ENCODE measurements at regions not wholly inside any gene's neighbourhood (a gene's known extent, or its start where the extent isn't known, plus 50 kb on each side); places are given as distances from the start of the nearest gene placed in this dataset.
"Not testable (repeated sequence)": the region's sequence is repeated elsewhere in the genome, so short reads cannot be mapped to it uniquely, and the experiment has no call there.

DNA sequence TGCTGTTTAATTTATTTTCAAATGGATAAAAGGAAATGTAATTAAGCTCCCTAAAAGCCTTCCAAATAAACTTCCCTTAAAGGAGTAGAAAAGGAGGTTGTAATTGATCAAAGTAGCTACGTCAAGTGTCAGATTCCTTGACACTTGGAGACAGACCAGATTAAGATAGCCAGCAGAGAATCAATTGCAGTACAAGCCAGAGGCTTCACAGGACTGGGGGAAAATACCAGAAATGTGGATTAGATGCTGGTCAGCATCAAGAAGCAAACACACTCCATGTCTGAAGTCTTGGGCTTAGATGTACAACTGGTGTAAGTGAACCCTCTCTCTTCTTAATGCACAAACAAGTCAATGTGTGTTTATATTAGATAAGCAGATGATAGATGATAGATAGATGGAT, 184.9 kb upstream of the TAS2R1 start:
- H3K36me3 ChIP-seq (replicated peaks in 1 of 2; ENCODE audit: control extremely low read depth in 1 of 2, control insufficient read depth in 1 of 2, extremely low read depth in 1 of 2, insufficient read depth in 2 of 2, low read length in 1 of 2), result no peaks in the 10 kb centered on the region
- no peak for ATAC-seq (ENCODE audit: low read depth)
- H3K4me2 ChIP-seq (replicated peaks; ENCODE audit: low read depth, low read length, poor library complexity, severe bottlenecking), result no peak overlapping the region
- no peak overlapping the region for H3K9ac ChIP-seq (ENCODE audit: low read length)
- CTCF ChIA-PET, result no interaction called here
- H3K4me1 ChIP-seq (ENCODE audit: control insufficient read depth in 2 of 2, insufficient read depth in 2 of 2, low read length in 2 of 2), result no peaks in the 10 kb centered on the region
- H3K27ac ChIP-seq (ENCODE audit: low read length in 2 of 2), result no peak overlapping the region
- H4K20me1 ChIP-seq (ENCODE audit: control insufficient read depth, insufficient read depth, low read length, poor library complexity, severe bottlenecking), result no peaks in the 10 kb centered on the region
- POLR2A ChIA-PET, result no interaction called here
- H3K79me2 ChIP-seq (ENCODE audit: control insufficient read depth, insufficient read depth, low read length), result no peaks in the 10 kb centered on the region
- H2AFZ ChIP-seq (ENCODE audit: insufficient read depth, low read depth, low read length, poor library complexity, severe bottlenecking), result no peak overlapping the region
- no peaks in the 10 kb centered on the region for H3K27me3 ChIP-seq (replicated peaks in 1 of 4; ENCODE audit: control extremely low read depth in 1 of 4, control insufficient read depth in 3 of 4, insufficient read depth in 4 of 4, low read length in 3 of 4)
- Mint-ChIP-seq H3K27ac (no peak overlapping the region), H3K27me3 (no peaks in the 10 kb centered on the region), H3K9me3 (ENCODE audit: insufficient read depth) (no peaks in the 10 kb centered on the region), H3K4me1 (no peaks in the 10 kb centered on the region), H3K4me3 (no peak overlapping the region)
- no peak for DNase-seq
- no peaks in the 10 kb centered on the region for H3K9me3 ChIP-seq (ENCODE audit: control extremely low read depth in 1 of 3, control insufficient read depth in 2 of 3, insufficient read depth in 1 of 3, low read length in 2 of 3)
- TF ChIP-seq, protein P1, sequence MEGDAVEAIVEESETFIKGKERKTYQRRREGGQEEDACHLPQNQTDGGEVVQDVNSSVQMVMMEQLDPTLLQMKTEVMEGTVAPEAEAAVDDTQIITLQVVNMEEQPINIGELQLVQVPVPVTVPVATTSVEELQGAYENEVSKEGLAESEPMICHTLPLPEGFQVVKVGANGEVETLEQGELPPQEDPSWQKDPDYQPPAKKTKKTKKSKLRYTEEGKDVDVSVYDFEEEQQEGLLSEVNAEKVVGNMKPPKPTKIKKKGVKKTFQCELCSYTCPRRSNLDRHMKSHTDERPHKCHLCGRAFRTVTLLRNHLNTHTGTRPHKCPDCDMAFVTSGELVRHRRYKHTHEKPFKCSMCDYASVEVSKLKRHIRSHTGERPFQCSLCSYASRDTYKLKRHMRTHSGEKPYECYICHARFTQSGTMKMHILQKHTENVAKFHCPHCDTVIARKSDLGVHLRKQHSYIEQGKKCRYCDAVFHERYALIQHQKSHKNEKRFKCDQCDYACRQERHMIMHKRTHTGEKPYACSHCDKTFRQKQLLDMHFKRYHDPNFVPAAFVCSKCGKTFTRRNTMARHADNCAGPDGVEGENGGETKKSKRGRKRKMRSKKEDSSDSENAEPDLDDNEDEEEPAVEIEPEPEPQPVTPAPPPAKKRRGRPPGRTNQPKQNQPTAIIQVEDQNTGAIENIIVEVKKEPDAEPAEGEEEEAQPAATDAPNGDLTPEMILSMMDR (IDR thresholded peaks at IDR 0.05), result no peak
- TF ChIP-seq EZH2 (IDR thresholded peaks at IDR 0.05; ENCODE audit: borderline replicate concordance, insufficient read depth, low read depth, low read length, poor library complexity, severe bottlenecking), result no peak
- no peak overlapping the region for H3K4me3 ChIP-seq (ENCODE audit: control extremely low read depth in 1 of 5, extremely low read depth in 1 of 5, insufficient read depth in 1 of 5, low read depth in 2 of 5, low read length in 4 of 5)
- 100% methylated on average over 1 of the region's 1 CpG for WGBS (ENCODE audit: insufficient coverage)
- intact Hi-C loops (cut with micrococcal nuclease), result no loop called here

DNA sequence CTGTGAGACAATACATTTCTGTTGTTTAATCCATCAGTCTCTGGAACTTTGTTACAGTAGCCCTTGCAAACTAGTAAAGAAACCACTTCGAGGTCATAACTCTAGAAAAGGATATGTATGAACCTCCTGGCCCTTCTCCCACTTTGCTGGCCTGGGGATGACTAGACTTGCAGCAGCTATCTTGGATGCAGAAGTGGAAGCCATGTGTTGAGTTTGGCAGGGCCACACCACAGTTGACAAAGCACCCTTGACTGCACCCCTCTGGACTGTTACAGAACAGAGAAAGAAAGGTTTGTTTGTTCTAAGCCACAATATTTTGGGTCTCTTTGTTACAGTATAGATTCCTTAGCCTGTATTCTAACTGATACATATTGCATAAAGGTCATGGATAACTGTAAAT, 183.2 kb upstream of the TAS2R1 start:
- TF ChIP-seq EZH2 (IDR thresholded peaks at IDR 0.05; ENCODE audit: borderline replicate concordance, insufficient read depth, low read depth, low read length, poor library complexity, severe bottlenecking), result no peak
- TF ChIP-seq, protein P1 (IDR thresholded peaks at IDR 0.05), result no peak
- CTCF ChIA-PET, result no interaction called here

DNA sequence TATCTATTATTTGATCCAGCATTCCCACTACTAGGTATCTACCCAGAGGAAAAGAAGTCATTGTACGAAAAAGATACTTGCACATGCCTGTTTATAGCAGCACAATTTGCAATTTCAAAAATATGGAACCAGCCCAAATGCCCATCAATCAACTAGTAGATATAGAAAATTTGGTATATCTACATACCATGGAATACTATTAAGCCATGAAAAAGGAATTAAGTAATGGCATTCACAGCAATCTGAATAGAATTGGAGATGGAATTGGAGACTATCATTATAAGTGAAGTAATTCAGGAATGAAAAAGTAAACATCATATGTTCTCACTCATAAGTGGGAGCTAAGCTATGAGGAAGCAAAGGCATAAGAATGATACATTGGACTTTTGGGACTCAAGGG, 177.2 kb upstream of the TAS2R1 start:
- CTCF ChIA-PET, H3K27me3 Mint-ChIP-seq, POLR2A ChIA-PET: not testable (repeated sequence)

More for the DNA sequence above, 183.2 kb upstream of the TAS2R1 start:
- Histone ChIP-seq H3K79me2 (ENCODE audit: control insufficient read depth, insufficient read depth, low read length) (no peaks in the 10 kb centered on the region), H3K4me2 (replicated peaks; ENCODE audit: low read depth, low read length, poor library complexity, severe bottlenecking) (no peak overlapping the region), H3K27ac (ENCODE audit: low read length in 2 of 2) (no peak overlapping the region), H3K4me1 (ENCODE audit: control insufficient read depth in 2 of 2, insufficient read depth in 2 of 2, low read length in 2 of 2) (no peaks in the 10 kb centered on the region), H3K4me3 (ENCODE audit: control extremely low read depth in 1 of 5, extremely low read depth in 1 of 5, insufficient read depth in 1 of 5, low read depth in 2 of 5, low read length in 4 of 5) (no peak overlapping the region), H2AFZ (ENCODE audit: insufficient read depth, low read depth, low read length, poor library complexity, severe bottlenecking) (no peak overlapping the region), H3K9me3 (ENCODE audit: control extremely low read depth in 1 of 3, control insufficient read depth in 2 of 3, insufficient read depth in 1 of 3, low read length in 2 of 3) (peaks cover 0 to 3% (median 0%) of the 10 kb centered on the region in 3 donors), H3K9ac (ENCODE audit: low read length) (no peak overlapping the region), H4K20me1 (ENCODE audit: control insufficient read depth, insufficient read depth, low read length, poor library complexity, severe bottlenecking) (no peaks in the 10 kb centered on the region), H3K36me3 (replicated peaks in 1 of 2; ENCODE audit: control extremely low read depth in 1 of 2, control insufficient read depth in 1 of 2, extremely low read depth in 1 of 2, insufficient read depth in 2 of 2, low read length in 1 of 2) (no peaks in the 10 kb centered on the region), H3K27me3 (replicated peaks in 1 of 4; ENCODE audit: control extremely low read depth in 1 of 4, control insufficient read depth in 3 of 4, insufficient read depth in 4 of 4, low read length in 3 of 4) (no peaks in the 10 kb centered on the region)
- intact Hi-C loops (cut with micrococcal nuclease), result no loop called here
- WGBS (ENCODE audit: insufficient coverage), result no CpG with 5 or more reads among the region's 1 CpG
- DNase-seq, result no peak
- no peak overlapping the region for H3K27ac Mint-ChIP-seq
- H3K4me1 Mint-ChIP-seq, result no peaks in the 10 kb centered on the region
- no peak for ATAC-seq (ENCODE audit: low read depth)
- H3K9me3 Mint-ChIP-seq (ENCODE audit: insufficient read depth), result no peaks in the 10 kb centered on the region
- no peak overlapping the region for H3K4me3 Mint-ChIP-seq
- POLR2A ChIA-PET, result no interaction called here
- no peaks in the 10 kb centered on the region for H3K27me3 Mint-ChIP-seq

More for the DNA sequence above, 177.2 kb upstream of the TAS2R1 start:
- DNase-seq; H3K4me3 Mint-ChIP-seq; H3K4me1 Mint-ChIP-seq; H3K9me3 ChIP-seq (ENCODE audit: control extremely low read depth in 1 of 3, control insufficient read depth in 2 of 3, insufficient read depth in 1 of 3, low read length in 2 of 3); H3K4me3 ChIP-seq (ENCODE audit: control extremely low read depth in 1 of 5, extremely low read depth in 1 of 5, insufficient read depth in 1 of 5, low read depth in 2 of 5, low read length in 4 of 5); intact Hi-C loops (cut with micrococcal nuclease); H4K20me1 ChIP-seq (ENCODE audit: control insufficient read depth, insufficient read depth, low read length, poor library complexity, severe bottlenecking); ATAC-seq (ENCODE audit: low read depth); H3K27me3 ChIP-seq (replicated peaks in 1 of 4; ENCODE audit: control extremely low read depth in 1 of 4, control insufficient read depth in 3 of 4, insufficient read depth in 4 of 4, low read length in 3 of 4); H3K9ac ChIP-seq (ENCODE audit: low read length); H2AFZ ChIP-seq (ENCODE audit: insufficient read depth, low read depth, low read length, poor library complexity, severe bottlenecking); H3K4me1 ChIP-seq (ENCODE audit: control insufficient read depth in 2 of 2, insufficient read depth in 2 of 2, low read length in 2 of 2); H3K4me2 ChIP-seq (replicated peaks; ENCODE audit: low read depth, low read length, poor library complexity, severe bottlenecking); H3K79me2 ChIP-seq (ENCODE audit: control insufficient read depth, insufficient read depth, low read length); H3K27ac ChIP-seq (ENCODE audit: low read length in 2 of 2); H3K27ac Mint-ChIP-seq; H3K36me3 ChIP-seq (replicated peaks in 1 of 2; ENCODE audit: control extremely low read depth in 1 of 2, control insufficient read depth in 1 of 2, extremely low read depth in 1 of 2, insufficient read depth in 2 of 2, low read length in 1 of 2): not testable (repeated sequence)
- peaks cover 12% of the 10 kb centered on the region for H3K9me3 Mint-ChIP-seq (ENCODE audit: insufficient read depth)
- no CpG with 5 or more reads among the region's 1 CpG for WGBS (ENCODE audit: insufficient coverage)

All from B cell (primary cell).